SKM-1 treated with dmso at 0.1 percent for 144 hours (cell line): ENCODE measurements at regions not wholly inside any gene's neighbourhood (a gene's known extent, or its start where the extent isn't known, plus 50 kb on each side); places are given as distances from the start of the nearest gene placed in this dataset.

Source experiments
- DNase-seq: peaks from one replicate; lab custom pipeline; 2025; ENCODE audit not compliant: unreplicated experiment; lab: John Stamatoyannopoulos, UW

GRCh38 chr20:23207826-23208540, 121.9 kb upstream of the CD93 start:
- DNase-seq = no peak

DNA sequence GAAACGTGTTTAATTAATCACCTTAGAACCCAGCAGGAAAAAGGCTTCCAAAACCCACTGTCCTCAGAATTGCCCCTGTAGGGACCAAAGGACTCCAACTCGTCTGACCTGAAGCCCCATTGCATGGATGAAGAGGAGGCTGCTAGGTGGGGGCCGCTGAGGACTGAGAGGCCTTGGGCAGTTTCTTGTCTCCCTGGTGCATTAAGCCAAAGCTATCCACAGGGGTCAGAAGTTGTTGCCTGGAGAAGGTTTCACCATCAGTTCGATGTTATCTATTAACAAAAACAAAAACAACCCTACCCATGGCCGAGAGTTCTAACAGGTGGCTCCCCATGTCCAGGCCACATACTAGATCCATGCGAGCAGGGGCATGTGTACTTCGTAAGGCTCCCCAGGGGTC, 120.9 kb upstream of the CD93 start:
- DNase-seq = no peak

- DNase-seq = no peak
Measured at GRCh38 chr20:23206061-23206460, 119.9 kb upstream of the CD93 start.

GRCh38 chr20:23205611-23206041, 119.5 kb upstream of the CD93 start:
- DNase-seq = no peak

DNA sequence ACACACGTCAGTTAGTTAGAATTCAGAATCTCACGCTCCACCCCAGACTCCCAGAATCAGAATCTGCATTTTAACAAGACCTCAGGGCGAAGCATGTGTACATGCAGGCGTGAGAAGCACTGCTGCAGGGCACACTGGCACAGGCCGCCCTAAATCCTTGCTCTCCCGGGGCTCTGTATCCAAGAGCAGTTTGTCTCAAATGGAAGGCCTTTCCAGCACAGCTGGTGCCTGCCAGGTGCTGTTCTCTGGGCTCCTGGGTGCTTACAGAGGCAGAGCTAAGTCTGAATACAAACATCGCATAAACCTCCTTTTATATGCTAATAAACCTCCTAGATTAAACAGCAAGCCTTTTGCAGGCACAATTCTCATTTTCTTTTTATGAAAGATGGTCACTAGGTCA, 119.1 kb upstream of the CD93 start:
- no peak for DNase-seq

DNA sequence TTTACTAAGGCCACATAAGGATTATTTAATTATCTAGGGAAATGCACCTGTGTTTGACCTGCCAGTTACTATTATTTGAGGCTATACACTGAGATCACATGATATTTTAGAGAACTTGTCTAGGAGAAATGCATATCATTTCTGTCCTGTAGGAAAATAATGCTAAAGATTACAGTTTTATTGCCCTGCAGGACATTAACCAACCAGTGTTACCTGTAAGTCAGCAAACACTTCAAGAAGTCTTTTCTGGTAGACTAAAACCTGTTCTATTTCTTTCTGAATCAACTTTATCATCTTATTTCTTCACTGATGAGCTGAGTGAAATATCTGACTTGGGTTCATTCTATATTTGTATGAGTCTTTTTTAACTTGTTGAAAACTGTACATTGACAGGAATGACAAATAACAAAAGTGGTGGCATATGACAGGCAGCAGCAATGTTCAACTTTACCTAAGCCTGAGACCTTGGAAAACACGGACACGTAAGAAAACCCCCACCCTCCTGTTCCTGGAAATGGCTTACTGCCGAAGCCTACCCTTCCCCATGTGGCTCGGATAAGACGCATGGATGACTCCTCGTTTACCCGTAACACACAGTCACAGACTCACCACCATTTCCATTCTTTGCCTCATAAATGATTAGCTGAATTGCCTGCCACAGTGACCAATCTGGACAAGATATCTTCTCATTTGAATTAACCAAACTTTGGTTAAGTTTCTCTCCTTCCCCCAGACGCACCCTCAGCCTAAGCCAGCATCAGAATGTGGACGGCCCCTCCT, 118.0 kb upstream of the CD93 start:
- DNase-seq = no peak

- DNase-seq = no peak
Measured at GRCh38 chr20:23203310-23203709, 117.2 kb upstream of the CD93 start.

DNA sequence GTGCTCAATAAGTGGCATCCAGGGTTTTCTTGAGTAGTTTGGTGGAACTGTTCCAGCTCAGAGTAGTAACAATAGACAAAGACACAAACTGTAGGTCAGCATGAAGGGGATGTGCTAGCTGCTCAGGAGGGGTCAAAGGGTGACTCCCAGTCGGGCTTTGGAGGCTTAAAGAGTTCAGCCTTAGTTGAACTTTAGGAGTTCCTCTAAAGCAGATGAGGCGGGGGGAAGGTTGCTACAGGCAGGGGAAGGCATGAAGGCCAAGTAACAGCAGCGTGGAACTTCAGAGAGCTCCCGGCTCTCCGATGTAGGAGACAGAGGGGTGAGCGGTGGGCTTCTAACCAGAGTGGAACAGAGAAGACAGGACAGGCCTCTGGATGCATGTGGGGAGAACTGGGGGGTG, 115.5 kb upstream of the CD93 start:
- DNase-seq = peak; percentile 23

DNA sequence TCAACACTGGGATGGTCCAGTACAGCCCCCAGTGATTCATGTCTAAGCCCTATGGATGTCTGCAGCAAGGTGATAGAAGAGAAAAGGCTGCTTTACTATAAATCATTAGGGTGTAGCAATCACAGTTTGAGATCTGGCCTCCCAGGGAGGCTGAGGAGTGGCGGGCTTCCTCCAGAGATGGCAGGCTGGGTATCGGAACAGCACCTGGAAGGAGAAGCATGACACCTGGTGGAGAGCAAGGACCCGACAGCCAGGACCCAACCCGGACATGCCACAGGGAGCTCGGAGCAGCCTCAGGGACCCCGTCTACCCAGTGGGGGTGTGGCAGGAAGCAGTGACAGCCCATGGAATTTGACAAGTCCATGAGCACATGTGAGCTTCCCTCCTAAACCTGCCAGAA, 114.8 kb upstream of the CD93 start:
- no peak for DNase-seq

DNA sequence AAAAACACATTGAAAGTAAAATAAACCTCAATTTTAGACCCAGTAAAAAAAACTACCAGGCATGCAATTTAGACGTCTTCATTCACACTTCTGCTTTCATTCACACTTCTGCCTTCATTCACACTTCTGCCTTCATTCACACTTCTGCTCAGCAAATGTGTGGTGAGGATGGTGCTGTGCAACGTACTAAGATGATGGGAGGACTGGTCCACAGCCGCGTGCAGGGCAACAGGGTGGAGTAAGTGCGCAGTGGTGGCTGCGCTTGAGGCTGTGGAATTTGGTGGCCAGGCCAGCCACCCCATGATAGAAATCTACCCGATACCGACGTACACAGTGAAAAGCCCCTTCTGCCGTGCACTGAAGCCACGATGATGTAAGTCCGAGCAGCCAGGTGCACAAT, 114.3 kb upstream of the CD93 start:
- peak; percentile 42 for DNase-seq

DNA sequence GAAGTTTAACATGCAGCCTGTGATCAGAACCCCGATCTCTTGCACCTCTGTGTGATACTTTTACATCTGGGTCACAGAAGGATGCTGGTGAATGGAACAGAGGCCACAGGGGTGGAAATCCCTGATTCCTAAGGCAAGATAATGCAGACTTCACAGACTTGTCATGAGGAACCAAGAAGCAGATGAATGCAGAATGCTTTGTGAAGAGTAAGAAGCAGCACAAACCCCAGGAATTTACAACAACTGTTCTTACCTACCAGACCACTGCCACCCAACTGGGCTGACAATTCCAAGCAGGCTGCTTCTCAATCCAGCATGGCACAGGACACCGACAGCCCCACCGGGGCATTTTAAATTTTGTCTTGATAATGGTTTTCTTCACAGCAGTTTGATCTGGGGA, 113.2 kb upstream of the CD93 start:
- DNase-seq = no peak

- no peak for DNase-seq
Measured at GRCh38 chr20:23198815-23199214, 112.7 kb upstream of the CD93 start.

- DNase-seq = no peak
Measured at GRCh38 chr20:23197836-23198235, 111.7 kb upstream of the CD93 start.

DNA sequence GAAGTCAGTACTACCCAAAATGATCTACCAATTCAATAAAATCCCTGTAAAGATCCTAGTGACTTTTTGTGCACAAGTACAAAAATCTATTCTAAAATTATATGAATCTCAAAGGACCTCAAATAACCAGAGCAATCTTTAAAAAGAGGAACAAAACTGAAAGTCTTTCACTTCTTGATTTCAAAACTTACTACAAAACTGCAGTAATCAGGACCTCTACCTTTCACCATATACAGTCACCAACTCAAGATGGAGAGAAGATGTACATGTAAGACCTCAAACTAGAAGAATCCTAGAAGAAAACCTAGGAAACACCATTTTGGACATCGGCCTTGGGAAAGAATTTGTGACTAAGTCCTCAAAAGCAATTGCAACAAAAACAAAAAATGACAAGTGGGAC, 109.5 kb upstream of the CD93 start:
- peak; percentile 85 for DNase-seq

DNA sequence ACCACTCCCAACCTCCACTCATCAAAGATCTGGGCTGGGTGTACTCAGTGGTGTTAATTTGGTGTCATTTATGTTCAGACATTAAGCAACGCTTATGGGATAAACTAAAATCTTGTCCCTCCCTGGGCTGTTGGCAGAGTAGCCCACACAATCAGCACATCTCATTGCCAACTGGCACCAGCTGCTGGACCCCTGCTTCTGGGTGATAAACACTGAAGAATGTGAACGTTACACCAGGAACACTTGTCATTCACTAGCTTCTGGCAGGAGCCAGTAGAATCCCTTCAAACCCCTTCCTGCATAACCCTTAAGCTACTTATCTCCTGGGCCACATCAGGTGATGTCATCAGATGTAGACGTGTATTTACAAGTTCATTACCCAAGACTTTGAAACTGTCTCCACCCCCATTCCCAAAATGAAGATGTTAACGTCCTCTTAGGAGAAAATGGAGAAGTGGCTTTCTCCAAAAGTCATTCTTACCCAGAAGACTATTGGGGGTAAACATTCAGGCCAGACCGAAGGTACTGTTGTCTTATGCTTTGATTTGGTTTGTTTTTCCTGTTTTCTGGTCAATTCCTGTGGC, 107.8 kb upstream of the CD93 start:
- peak; percentile 67 for DNase-seq

DNA sequence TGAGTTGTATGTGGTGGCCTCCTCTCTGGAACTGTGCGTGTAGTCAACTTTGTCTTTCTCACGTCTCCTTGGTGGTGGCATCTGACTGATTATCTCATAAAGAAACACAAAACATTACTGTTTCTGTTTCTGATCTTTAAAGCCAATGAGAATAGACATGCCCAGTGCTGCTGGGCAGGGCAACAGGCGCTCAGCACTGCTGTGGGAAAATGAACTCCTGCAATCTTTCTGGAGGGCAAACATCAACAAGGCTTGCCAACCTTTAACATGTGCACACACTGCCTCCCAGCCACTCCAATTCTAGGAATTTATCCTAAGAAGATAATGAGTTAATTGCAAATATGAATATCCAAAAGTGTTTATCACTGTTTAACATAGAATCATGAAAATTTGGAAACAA, 106.3 kb upstream of the CD93 start:
- no peak for DNase-seq

- DNase-seq = no peak
Measured at GRCh38 chr20:23190557-23190956, 104.4 kb upstream of the CD93 start.

DNA sequence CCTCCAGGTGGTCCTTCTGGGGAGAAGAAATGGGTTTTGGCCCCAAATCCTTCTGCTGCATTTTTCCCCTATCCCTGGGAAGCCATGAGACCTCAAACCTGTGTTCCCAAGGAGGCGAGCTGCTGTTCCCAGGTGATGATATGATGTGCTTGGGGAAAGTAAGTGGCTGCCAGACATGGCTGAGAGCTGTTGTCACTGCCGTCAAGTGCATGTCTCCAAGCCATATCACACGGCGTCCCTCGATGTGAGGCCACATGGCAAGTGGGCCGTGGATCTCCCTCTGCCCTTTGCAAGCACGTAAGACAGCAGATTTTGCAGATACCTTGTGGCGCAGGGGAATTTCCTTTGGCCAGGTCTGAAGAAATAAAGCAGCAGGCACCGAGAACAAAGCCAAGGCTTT, 103.7 kb upstream of the CD93 start:
- DNase-seq = no peak

DNA sequence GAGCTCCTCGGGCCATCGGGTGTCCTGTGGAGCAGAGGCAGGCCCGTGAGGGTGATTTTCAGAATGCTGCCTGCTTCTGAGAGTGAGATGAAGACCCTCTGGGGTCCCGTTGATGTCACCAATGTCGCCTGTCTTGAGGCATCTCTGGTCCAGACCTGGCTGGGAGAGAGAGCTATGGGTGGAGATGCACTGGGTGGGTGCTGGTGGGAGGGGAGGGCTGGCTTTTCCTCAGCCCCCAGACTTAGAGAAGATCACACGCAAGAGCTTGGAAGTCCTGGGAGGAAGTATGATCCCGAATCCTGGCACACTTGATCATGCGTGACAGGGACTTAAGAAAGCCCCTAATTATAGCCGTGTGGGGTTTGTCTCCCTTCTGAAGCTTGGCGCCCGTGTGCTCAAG, 103.2 kb upstream of the CD93 start:
- no peak for DNase-seq

GRCh38 chr20:23188377-23189169, 102.4 kb upstream of the CD93 start:
- no peak for DNase-seq

DNA sequence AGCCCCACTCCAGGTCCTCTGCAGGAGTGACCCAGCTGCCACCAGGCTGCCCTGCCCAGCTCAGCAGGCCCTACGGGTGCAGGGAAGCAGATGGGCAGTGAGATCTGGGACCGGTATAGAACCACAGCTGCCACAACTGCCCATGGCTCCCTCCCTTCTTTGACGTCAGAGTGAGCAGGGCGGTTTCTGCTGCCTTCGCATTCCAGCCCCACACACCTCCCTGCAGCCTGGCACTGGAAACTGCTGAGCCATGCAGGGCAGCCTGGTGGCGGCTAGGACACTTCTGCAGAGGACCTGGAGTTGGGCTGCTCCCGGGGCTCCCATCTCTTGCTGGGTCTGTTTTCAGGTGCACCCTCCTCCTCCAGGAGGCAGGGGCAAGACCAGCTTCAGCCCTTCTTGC, 101.6 kb upstream of the CD93 start:
- DNase-seq = no peak

GRCh38 chr20:23186808-23187207, 100.7 kb upstream of the CD93 start:
- DNase-seq = no peak
